Stimulated activated CD4-positive, alpha-beta T cell treated with anti-CD3 and anti-CD28 coated beads, Interleukin-4, amount 100 ng/mL, for 4 hours (primary cell): ENCODE measurements at regions not wholly inside any gene's neighbourhood (a gene's known extent, or its start where the extent isn't known, plus 50 kb on each side); places are given as distances from the start of the nearest gene placed in this dataset.

Source experiments
- DNase-seq, 2 experiments: peaks; one replicate each; pipeline ENCODE4 v3.0.0-alpha.2; 2020

- no peak for DNase-seq
These were observed 686.7 kb downstream of the METTL4 start for GRCh38 chr18:1884623-1885022.

DNA sequence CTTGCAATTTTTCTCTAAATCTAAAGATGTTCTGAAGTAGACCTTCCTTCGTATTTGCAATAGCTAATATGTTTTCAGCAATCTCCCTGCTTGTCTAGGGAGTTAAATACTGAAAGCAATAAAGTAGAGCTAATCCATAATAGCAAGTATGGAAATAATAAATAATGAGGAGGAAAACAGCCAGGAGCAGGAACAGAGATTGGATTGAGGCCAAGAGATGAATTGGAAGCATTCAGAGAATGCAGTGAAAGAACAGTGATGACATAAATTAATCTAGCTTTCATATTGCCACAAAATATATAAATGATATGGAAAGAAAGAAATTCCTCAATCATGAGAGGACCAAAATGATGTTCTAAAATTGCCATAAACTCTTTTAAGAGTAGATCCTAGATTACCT lies 679.7 kb downstream of the METTL4 start:
- DNase-seq = no peak

- no peak for DNase-seq
These were observed 679.1 kb downstream of the METTL4 start for GRCh38 chr18:1892191-1892590.

DNA sequence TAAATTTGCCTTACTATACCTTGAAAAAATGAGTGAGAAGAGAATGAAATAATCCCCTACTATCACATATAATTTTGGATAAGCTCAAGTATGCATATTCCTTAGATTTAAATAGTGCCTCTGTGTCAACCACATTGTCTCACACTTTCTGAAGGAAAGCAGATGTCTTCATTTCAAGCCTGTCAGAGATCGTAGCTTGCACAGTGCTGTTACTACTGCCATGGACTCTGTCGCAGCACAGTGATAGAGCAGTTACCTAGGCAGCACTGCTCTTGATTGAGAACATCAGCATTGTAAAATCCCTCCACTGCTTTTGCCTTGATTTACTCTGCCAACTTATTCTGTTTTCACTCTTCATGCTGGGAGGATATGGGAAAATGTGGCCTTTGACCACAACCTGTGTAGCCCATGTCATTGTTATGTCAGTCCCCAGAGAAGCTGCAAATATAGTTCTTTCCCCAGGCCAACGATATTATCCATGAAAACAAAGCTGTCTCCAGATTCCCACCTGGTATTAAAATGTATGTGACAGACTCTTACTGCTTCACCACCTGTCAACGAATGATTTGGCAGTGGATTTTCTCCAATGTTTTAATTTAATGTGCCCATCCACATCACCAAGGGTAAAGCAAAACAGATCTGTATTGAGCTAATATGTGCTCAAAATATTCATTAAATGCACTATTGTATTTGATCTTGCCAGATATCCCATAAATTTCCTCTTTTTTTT lies 675.7 kb downstream of the METTL4 start:
- no peak for DNase-seq

DNA sequence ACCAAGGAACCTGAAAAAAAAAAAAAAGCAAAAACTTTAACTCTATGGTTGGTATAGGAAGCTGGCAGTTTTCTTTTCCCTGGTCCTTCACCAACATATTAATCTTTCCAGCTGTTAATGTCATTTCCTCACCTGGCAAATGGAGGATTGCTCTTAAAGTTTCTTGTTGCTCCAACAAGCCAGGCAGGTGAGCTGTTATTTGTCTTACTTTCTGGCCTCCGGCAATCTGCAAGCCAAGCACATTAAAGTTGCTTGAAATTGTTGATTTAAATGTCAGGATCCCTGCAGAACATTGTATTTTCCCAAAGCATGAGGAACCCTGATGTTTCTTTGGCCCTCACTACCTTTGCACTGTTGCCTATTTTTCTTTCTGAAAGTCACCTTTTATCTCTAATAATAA lies 664.9 kb downstream of the METTL4 start:
- no peak for DNase-seq

- no peak for DNase-seq
These were observed 663.7 kb downstream of the METTL4 start for GRCh38 chr18:1907470-1908206.

- DNase-seq = no peak
These were observed 656.8 kb downstream of the METTL4 start for GRCh38 chr18:1914489-1914888.

DNA sequence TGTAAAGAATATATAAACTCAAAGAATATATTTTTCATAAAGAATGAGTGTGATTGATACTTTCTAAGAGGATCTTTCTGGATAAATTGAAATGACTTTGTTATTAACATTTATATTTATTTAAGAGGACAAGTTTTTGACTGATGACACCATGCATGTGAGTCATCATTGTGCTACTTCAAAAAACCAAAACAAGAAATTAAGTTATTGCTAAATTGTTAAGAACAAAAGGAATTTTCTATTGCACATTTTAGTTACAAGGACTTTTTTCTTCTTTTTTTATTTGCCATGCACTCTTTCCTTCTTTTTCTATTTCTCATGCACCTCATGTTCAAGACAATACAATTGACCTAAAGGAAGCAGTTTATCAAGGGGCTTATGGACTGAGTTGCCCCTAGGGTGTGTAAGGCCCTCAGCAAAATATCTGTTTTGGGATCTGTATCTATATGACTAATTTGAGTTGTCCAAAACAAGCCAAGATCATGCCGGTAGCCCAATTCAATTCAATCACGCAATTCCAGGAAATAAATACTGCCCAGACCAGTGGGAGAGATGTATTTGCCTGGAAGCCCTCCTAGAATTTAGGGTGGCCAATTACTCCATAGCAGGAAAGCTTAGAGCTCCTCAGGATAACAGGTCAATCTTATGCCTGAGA lies 654.3 kb downstream of the METTL4 start:
- DNase-seq = no peak

GRCh38 chr18:1917569-1917968 lies 653.7 kb downstream of the METTL4 start:
- DNase-seq = no peak

- DNase-seq = no peak
These were observed 649.2 kb downstream of the METTL4 start for GRCh38 chr18:1922066-1922465.

DNA sequence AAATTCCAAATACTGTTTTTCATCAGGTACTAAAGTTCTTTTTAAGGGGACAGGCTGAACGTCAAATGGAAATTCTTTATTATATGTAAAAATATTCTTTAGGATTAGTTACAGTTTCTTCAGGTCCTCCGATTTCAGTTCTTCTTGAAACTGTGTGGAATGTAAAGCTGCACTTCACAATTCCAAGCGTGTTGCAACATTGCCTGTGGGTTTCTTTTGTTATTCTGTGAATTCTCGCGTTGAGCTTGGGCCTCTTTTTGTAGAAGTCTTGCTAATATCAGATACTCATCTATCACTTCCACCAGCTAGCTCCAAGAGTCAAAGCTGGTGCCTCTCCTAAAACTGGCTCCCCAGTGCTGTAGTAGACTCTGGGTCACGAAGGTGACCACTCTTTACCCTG lies 642.6 kb downstream of the METTL4 start:
- DNase-seq = no peak

GRCh38 chr18:1929720-1930119 lies 641.6 kb downstream of the METTL4 start:
- no peak for DNase-seq

DNA sequence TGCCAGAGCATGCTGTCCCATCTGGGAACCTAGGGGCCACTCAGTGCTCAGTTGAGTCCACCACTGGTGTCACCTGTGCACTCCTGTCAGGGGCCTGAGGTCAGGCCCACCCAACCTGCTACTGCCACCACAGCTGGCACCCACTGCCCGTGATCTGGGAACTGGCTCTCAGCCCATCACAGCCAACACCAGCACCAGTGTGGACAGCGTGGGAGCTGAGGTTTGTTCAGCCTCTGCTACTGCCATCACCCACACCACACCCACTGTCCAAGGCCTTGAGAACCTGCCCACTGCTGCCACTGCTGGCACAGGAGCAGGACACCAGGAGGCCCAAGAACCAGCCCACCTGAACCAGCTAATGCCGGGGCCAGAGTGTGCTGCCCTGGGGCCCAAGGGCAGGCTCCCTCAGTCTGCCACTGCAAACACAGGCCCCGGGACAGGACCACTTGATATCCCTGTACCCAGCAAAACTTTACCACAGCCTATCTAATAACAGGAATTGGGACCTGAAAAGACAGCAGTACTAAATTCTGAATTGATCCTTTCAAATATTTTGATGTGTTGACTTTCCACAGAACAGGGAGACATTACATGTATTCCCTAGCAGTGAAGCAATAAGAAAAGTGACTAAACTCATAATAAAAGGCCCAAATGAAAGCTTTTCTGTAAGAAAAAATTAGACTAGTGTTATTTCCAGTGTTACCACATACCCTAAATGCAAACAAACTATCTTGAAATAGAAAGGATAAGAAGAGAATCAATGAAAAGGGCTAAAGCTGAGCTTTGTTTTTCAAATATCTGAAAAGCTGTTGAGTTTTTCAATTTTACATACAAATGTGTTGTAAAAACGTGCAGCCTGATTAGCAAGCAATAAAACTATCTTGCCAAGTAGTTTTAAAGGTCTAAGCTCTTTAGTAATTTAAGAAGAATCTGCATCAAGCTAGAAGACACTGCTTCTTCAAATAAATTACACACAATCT lies 640.7 kb downstream of the METTL4 start:
- DNase-seq = no peak

- DNase-seq = no peak
These were observed 618.8 kb downstream of the METTL4 start for GRCh38 chr18:1952486-1952885.

DNA sequence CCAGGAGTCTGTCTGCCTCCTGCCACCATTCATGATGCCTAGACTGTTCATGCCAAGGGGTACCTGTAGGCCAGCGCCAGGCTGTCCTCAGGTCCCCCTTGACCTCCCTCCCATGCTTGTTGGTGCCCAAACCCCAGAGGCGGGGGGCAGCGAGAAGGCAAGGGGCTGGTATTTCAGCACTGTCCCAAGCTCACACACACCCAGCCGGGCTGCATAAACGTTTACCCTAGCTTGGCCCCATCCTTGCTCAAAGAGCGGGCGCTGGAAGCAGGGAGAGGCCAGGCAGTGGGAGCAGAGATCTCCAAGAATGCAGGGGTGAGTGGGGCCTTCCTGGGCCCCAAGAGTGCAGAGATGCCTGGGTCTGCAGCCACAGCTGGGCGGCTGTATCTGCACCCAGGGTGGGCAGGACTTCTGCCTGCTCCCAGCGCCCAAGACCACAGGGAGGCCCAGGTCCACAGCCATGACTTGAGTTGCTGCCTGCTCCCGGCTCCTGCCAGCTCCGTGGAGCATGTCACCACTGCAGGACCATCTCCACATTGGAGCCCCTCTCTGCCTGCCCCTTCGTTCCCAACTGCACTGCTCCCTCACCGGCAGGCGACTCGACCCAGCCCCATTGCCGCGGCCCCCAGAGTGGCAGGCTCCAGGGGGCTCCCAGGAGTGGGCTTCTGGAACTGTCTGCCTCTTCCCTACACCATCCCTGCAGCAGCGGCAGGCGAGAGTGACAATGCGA lies 616.6 kb downstream of the METTL4 start:
- DNase-seq = no peak

DNA sequence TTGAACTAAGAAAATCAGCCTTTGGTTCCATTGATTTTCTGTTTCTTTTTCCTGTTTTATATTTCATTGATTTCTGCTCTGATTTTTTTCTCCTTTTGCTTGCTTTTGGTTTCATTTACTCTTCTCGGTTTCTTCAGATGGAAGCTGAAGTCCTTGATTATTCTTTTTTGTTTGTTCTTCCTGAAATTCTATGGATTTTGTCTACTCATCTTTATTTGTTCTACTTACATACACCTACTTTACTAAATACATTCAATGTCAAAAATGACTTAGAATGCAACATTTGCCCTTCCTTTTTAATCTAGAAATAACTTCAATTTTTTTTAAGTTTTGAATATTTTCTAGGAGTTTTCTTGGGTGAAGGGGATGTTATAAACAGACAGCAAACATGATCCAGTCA lies 612.5 kb downstream of the METTL4 start:
- no peak for DNase-seq

GRCh38 chr18:1965016-1965415 lies 606.3 kb downstream of the METTL4 start:
- DNase-seq = no peak

- no peak for DNase-seq
These were observed 605.8 kb downstream of the METTL4 start for GRCh38 chr18:1965541-1965940.

DNA sequence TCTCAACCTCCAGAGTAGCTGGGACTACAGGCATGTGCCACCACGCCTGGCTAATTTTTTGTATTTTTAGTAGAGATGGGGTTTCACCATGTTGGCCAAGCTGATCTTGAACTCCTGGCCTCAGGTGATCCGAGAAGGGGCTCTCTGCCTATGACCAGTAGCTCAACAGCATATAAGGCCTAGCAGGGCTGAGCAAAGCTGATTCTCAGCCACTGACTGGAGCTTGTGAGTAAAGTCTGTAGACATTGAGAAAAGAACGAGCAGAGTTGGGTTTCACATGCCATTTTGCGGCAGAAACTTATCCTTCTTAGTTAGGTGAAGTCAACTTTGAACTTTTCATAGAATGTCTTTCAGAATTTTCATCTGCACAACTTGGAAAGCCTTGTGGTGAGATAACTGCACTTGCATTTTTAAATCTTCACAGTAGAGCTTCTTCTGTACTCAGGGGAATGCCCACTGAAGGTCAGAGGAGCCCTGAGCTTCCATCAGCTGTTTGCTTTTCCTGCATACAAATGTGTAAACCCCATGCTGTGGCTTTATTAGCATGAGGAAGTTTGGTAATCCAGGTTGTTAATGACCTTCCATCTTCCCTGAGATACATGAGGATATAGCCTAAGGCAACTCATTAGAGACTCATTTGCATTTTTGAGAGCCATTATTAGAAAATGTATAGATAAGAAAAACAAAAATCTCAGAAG lies 602.4 kb downstream of the METTL4 start:
- no peak for DNase-seq

- no peak for DNase-seq
These were observed 594.8 kb downstream of the METTL4 start for GRCh38 chr18:1976484-1976883.

- DNase-seq = no peak
These were observed 589.2 kb downstream of the METTL4 start for GRCh38 chr18:1982056-1982455.
